Progenitor cell of endocrine pancreas (in vitro differentiated cells): ENCODE measurements at regions not wholly inside any gene's neighbourhood (a gene's known extent, or its start where the extent isn't known, plus 50 kb on each side); places are given as distances from the start of the nearest gene placed in this dataset.

Experiments used
- DNase-seq: peaks from one replicate; pipeline ENCODE4 v3.0.0; 2021; ENCODE audit warnings: low spot score; ENCODE audit not compliant: unreplicated experiment
- H3K27ac Mint-ChIP-seq: 2 replicates; pipeline ENCODE4 v1.8.0; 2021; ENCODE audit warnings: mild to moderate bottlenecking, moderate library complexity, mixed read lengths
- H3K27me3 Mint-ChIP-seq: 2 replicates; pipeline ENCODE4 v1.8.0; 2021; ENCODE audit warnings: mixed read lengths
- H3K36me3 Mint-ChIP-seq: 2 replicates; pipeline ENCODE4 v1.8.0; 2022; ENCODE audit warnings: mixed read lengths; ENCODE audit not compliant: insufficient read depth
- H3K4me1 Mint-ChIP-seq: 2 replicates; pipeline ENCODE4 v1.8.0; 2021; ENCODE audit warnings: low read depth, mixed read lengths
- H3K4me3 Mint-ChIP-seq: 2 replicates; pipeline ENCODE4 v1.8.0; 2021; ENCODE audit warnings: low read depth, mild to moderate bottlenecking, moderate library complexity, mixed read lengths
- H3K9me3 Mint-ChIP-seq: 2 replicates; pipeline ENCODE4 v1.8.0; 2021; ENCODE audit warnings: low read depth, mixed read lengths
- TF ChIP-seq, protein P1 (sequence below): fragments of 200-600 bp; sonication (generic); IDR thresholded peaks from one replicate; pipeline ENCODE4 v1.5.0; 2021; ENCODE audit warnings: antibody characterized with exemption, mild to moderate bottlenecking; ENCODE audit not compliant: unreplicated experiment

GRCh38 chr18:40565805-40566509, 1389.1 kb upstream of the PIK3C3 start:
- H3K4me1 Mint-ChIP-seq, result peaks cover 4% of the 10 kb centered on the region
- no peaks in the 10 kb centered on the region for H3K9me3 Mint-ChIP-seq
- H3K4me3 Mint-ChIP-seq, result no peak overlapping the region
- no peak for DNase-seq
- TF ChIP-seq, protein P1, sequence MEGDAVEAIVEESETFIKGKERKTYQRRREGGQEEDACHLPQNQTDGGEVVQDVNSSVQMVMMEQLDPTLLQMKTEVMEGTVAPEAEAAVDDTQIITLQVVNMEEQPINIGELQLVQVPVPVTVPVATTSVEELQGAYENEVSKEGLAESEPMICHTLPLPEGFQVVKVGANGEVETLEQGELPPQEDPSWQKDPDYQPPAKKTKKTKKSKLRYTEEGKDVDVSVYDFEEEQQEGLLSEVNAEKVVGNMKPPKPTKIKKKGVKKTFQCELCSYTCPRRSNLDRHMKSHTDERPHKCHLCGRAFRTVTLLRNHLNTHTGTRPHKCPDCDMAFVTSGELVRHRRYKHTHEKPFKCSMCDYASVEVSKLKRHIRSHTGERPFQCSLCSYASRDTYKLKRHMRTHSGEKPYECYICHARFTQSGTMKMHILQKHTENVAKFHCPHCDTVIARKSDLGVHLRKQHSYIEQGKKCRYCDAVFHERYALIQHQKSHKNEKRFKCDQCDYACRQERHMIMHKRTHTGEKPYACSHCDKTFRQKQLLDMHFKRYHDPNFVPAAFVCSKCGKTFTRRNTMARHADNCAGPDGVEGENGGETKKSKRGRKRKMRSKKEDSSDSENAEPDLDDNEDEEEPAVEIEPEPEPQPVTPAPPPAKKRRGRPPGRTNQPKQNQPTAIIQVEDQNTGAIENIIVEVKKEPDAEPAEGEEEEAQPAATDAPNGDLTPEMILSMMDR, result no peak
- no peaks in the 10 kb centered on the region for H3K36me3 Mint-ChIP-seq
- no peaks in the 10 kb centered on the region for H3K27me3 Mint-ChIP-seq
- no peak overlapping the region for H3K27ac Mint-ChIP-seq

DNA sequence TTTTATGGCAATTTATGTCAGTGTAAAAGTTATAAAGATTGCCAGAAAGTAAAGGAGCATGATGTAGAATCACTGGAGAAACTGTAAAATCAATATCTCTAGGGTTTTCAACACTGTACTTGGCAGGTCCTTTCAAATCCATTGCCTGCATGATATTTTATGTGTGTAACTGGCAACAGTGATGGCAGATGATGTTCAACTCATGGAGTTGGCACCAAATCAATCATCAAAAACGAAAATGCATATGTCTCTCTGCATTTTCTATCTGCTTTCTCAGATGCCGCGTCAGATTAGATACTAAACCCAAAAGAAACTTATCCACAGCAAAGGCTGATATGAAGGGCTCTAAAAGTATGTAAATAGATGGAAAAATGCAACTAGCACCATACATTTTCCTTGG, 1395.5 kb upstream of the PIK3C3 start:
- no peak for DNase-seq
- Mint-ChIP-seq H3K27ac (no peak overlapping the region), H3K36me3 (no peaks in the 10 kb centered on the region), H3K9me3 (no peaks in the 10 kb centered on the region), H3K27me3 (no peaks in the 10 kb centered on the region), H3K4me3 (no peak overlapping the region), H3K4me1 (no peaks in the 10 kb centered on the region)
- TF ChIP-seq, protein P1, result no peak

DNA sequence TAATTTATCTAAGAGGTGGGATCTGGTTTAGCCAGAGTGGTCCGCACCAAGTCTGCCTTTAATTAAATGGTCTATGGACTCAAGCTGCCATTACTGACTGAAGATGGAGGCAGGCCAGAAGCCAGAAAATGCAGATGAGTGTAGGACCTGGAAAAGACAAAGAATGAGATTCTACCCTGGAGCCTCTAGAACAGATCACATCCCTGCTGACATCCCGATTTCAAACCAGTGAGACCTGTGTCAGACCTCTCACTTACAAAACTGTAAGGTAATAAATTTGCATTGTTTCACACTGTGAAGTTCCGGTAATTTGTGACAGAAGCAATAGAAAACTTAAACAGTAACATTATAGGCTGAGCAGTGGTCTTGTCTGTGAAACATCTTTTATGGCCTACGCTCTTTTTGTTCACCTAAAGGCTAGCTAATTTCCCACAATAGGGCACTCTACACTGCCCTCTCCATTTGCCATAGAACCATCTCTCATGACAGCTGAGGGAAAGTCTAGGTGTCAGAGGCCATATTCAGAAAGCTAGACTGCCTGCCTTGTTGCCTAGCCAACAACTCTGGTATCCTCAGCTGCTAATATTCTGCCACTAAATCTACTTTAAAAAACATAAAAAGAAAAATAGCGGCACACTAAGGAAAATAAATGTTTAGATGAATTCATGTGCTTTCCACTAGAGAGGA, 1396.2 kb upstream of the PIK3C3 start:
- TF ChIP-seq, protein P1, result no peak
- Mint-ChIP-seq H3K36me3 (no peaks in the 10 kb centered on the region), H3K4me3 (no peak overlapping the region), H3K27ac (no peak overlapping the region), H3K9me3 (no peaks in the 10 kb centered on the region), H3K4me1 (peaks cover 3% of the 10 kb centered on the region), H3K27me3 (no peaks in the 10 kb centered on the region)
- DNase-seq, result no peak

- DNase-seq, result no peak
- Mint-ChIP-seq H3K36me3 (no peaks in the 10 kb centered on the region), H3K27ac (no peak overlapping the region), H3K4me3 (no peak overlapping the region), H3K27me3 (no peaks in the 10 kb centered on the region), H3K4me1 (peaks cover 3% of the 10 kb centered on the region), H3K9me3 (no peaks in the 10 kb centered on the region)
- TF ChIP-seq, protein P1, result no peak
Measured at GRCh38 chr18:40555914-40556313, 1399.1 kb upstream of the PIK3C3 start.

DNA sequence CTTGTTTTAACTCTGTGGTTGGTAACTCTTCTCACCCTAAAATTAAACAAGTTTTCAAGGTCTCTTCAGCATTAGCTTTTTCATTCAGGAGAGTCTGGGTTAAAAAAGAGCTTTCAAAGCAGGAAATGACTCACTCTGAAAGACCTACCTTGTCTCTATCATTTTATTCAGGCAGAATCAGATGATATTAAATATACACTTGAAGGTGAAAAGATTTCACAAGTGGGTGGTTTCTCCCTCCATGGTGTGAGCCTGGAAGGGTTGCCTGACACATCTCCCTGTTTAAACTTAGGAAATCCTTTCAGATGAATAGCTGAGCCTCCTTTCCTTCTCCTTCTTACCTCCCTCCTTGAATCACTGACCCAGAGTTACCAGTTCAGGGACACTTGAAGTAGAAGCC, 1402.0 kb upstream of the PIK3C3 start:
- DNase-seq, result no peak
- no peaks in the 10 kb centered on the region for H3K27me3 Mint-ChIP-seq
- H3K36me3 Mint-ChIP-seq, result no peaks in the 10 kb centered on the region
- H3K4me3 Mint-ChIP-seq, result no peak overlapping the region
- H3K4me1 Mint-ChIP-seq, result peaks cover 3% of the 10 kb centered on the region
- TF ChIP-seq, protein P1, result no peak
- H3K27ac Mint-ChIP-seq, result no peak overlapping the region
- no peaks in the 10 kb centered on the region for H3K9me3 Mint-ChIP-seq
